ENCODE measurements at regions not wholly inside any gene's neighbourhood (a gene's known extent, or its start where the extent isn't known, plus 50 kb on each side); places are given as distances from the start of the nearest gene placed in this dataset.

GRCh38 chr11:37616291-37616690, 1018.3 kb upstream of the RAG2 start:
- DNase-seq, result no peak
- peaks cover 6% of the 10 kb centered on the region for H3K4me1 ChIP-seq (ENCODE audit: control insufficient read depth, insufficient read depth, low read length)
- no peak overlapping the region for H3K4me3 ChIP-seq (ENCODE audit: low read length)
- WGBS (ENCODE audit: insufficient coverage, low lambda C conversion rate), result 80% methylated on average over 1 of the region's 1 CpG
- H3K27ac ChIP-seq (ENCODE audit: low read length), result no peak overlapping the region
- H3K36me3 ChIP-seq (ENCODE audit: control insufficient read depth, insufficient read depth, low read length), result no peaks in the 10 kb centered on the region
- H3K9me3 ChIP-seq (ENCODE audit: control insufficient read depth, low read depth, low read length), result no peaks in the 10 kb centered on the region
- H3K27me3 ChIP-seq (ENCODE audit: control insufficient read depth, insufficient read depth, low read length), result no peaks in the 10 kb centered on the region

DNA sequence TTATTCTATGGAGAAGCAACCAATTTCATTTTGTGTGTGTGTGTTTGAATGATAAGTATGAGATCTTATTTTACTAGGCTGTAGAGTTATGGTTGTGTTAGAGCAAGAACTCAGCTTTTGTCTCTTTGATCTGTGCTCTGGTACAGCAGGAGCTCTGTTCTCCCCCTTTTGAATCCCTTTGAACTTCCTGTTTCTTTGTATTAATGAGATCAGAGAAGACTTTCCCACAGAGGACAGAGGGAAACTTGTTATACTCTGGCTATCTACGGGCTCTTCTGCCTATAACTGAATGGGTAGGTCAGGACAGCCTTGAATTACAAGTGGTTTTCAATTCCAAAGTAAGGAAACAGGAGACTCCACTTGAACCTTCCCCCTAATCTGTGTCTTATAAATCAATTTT, 1015.0 kb upstream of the RAG2 start:
- Histone ChIP-seq H3K4me3 (ENCODE audit: low read length) (no peak overlapping the region), H3K9me3 (ENCODE audit: control insufficient read depth, low read depth, low read length) (no peaks in the 10 kb centered on the region), H3K36me3 (ENCODE audit: control insufficient read depth, insufficient read depth, low read length) (no peaks in the 10 kb centered on the region), H3K27me3 (ENCODE audit: control insufficient read depth, insufficient read depth, low read length) (no peaks in the 10 kb centered on the region), H3K27ac (ENCODE audit: low read length) (peak overlapping the region; percentile 12), H3K4me1 (ENCODE audit: control insufficient read depth, insufficient read depth, low read length) (peaks cover 6% of the 10 kb centered on the region)
- DNase-seq, result peak in 1 of 2 donors; percentile 3
- 60% methylated on average over 1 of the region's 1 CpG for WGBS (ENCODE audit: insufficient coverage, low lambda C conversion rate)

GRCh38 chr11:37612146-37612545, 1014.1 kb upstream of the RAG2 start:
- 46% methylated on average over 2 of the region's 4 CpGs for WGBS (ENCODE audit: insufficient coverage, low lambda C conversion rate)
- DNase-seq, result peak in 1 of 2 donors; percentile 57
- Histone ChIP-seq H3K4me3 (ENCODE audit: low read length) (no peak overlapping the region), H3K4me1 (ENCODE audit: control insufficient read depth, insufficient read depth, low read length) (peaks cover 6% of the 10 kb centered on the region), H3K36me3 (ENCODE audit: control insufficient read depth, insufficient read depth, low read length) (no peaks in the 10 kb centered on the region), H3K27me3 (ENCODE audit: control insufficient read depth, insufficient read depth, low read length) (no peaks in the 10 kb centered on the region), H3K27ac (ENCODE audit: low read length) (peak overlapping the region; percentile 12), H3K9me3 (ENCODE audit: control insufficient read depth, low read depth, low read length) (no peaks in the 10 kb centered on the region)

- Histone ChIP-seq H3K27me3 (ENCODE audit: control insufficient read depth, insufficient read depth, low read length) (no peaks in the 10 kb centered on the region), H3K9me3 (ENCODE audit: control insufficient read depth, low read depth, low read length) (no peaks in the 10 kb centered on the region), H3K4me3 (ENCODE audit: low read length) (no peak overlapping the region), H3K27ac (ENCODE audit: low read length) (no peak overlapping the region), H3K4me1 (ENCODE audit: control insufficient read depth, insufficient read depth, low read length) (no peaks in the 10 kb centered on the region), H3K36me3 (ENCODE audit: control insufficient read depth, insufficient read depth, low read length) (no peaks in the 10 kb centered on the region)
- WGBS (ENCODE audit: insufficient coverage, low lambda C conversion rate), result no CpG with 5 or more reads among the region's 1 CpG
- no peak for DNase-seq
Measured at GRCh38 chr11:37605229-37605628, 1007.2 kb upstream of the RAG2 start.

- no peak overlapping the region for H3K4me3 ChIP-seq (ENCODE audit: low read length)
- H3K27me3 ChIP-seq (ENCODE audit: control insufficient read depth, insufficient read depth, low read length), result no peaks in the 10 kb centered on the region
- H3K36me3 ChIP-seq (ENCODE audit: control insufficient read depth, insufficient read depth, low read length), result no peaks in the 10 kb centered on the region
- no CpG with 5 or more reads among the region's 1 CpG for WGBS (ENCODE audit: insufficient coverage, low lambda C conversion rate)
- H3K27ac ChIP-seq (ENCODE audit: low read length), result no peak overlapping the region
- H3K4me1 ChIP-seq (ENCODE audit: control insufficient read depth, insufficient read depth, low read length), result no peaks in the 10 kb centered on the region
- no peaks in the 10 kb centered on the region for H3K9me3 ChIP-seq (ENCODE audit: control insufficient read depth, low read depth, low read length)
- no peak for DNase-seq
Measured at GRCh38 chr11:37598381-37598780, 1000.3 kb upstream of the RAG2 start.

GRCh38 chr11:37597776-37598175, 999.7 kb upstream of the RAG2 start:
- H3K27me3 ChIP-seq (ENCODE audit: control insufficient read depth, insufficient read depth, low read length), result no peaks in the 10 kb centered on the region
- H3K4me3 ChIP-seq (ENCODE audit: low read length), result no peak overlapping the region
- no peak for DNase-seq
- no peaks in the 10 kb centered on the region for H3K9me3 ChIP-seq (ENCODE audit: control insufficient read depth, low read depth, low read length)
- no peaks in the 10 kb centered on the region for H3K36me3 ChIP-seq (ENCODE audit: control insufficient read depth, insufficient read depth, low read length)
- H3K4me1 ChIP-seq (ENCODE audit: control insufficient read depth, insufficient read depth, low read length), result no peaks in the 10 kb centered on the region
- 83% methylated on average over 1 of the region's 2 CpGs for WGBS (ENCODE audit: insufficient coverage, low lambda C conversion rate)
- no peak overlapping the region for H3K27ac ChIP-seq (ENCODE audit: low read length)

DNA sequence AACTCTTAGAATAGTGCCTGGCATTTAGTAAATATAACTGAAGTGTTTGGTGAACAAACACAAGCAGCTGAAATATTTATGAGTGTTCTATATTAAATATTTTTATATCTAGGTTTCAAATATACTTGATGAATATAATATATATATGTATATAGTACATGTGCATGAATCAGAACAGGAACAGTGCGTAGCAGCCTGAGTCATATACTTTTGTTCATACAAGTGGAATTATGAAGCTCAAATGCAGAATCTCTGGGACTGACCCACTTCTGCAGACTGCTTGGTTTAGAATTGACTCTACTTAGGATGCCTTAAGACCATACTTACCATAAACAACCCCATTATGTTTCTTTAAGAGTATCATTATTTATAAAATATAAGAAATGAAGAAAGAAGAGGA, 997.8 kb upstream of the RAG2 start:
- no peaks in the 10 kb centered on the region for H3K9me3 ChIP-seq (ENCODE audit: control insufficient read depth, low read depth, low read length)
- no peaks in the 10 kb centered on the region for H3K4me1 ChIP-seq (ENCODE audit: control insufficient read depth, insufficient read depth, low read length)
- H3K36me3 ChIP-seq (ENCODE audit: control insufficient read depth, insufficient read depth, low read length), result no peaks in the 10 kb centered on the region
- DNase-seq, result no peak
- no peaks in the 10 kb centered on the region for H3K27me3 ChIP-seq (ENCODE audit: control insufficient read depth, insufficient read depth, low read length)
- H3K4me3 ChIP-seq (ENCODE audit: low read length), result no peak overlapping the region
- H3K27ac ChIP-seq (ENCODE audit: low read length), result no peak overlapping the region
- no CpG with 5 or more reads among the region's 1 CpG for WGBS (ENCODE audit: insufficient coverage, low lambda C conversion rate)

- DNase-seq, result no peak
- Histone ChIP-seq H3K27me3 (ENCODE audit: control insufficient read depth, insufficient read depth, low read length) (no peaks in the 10 kb centered on the region), H3K27ac (ENCODE audit: low read length) (no peak overlapping the region), H3K9me3 (ENCODE audit: control insufficient read depth, low read depth, low read length) (no peaks in the 10 kb centered on the region), H3K4me3 (ENCODE audit: low read length) (no peak overlapping the region), H3K4me1 (ENCODE audit: control insufficient read depth, insufficient read depth, low read length) (no peaks in the 10 kb centered on the region), H3K36me3 (ENCODE audit: control insufficient read depth, insufficient read depth, low read length) (no peaks in the 10 kb centered on the region)
- WGBS (ENCODE audit: insufficient coverage, low lambda C conversion rate), result no CpG with 5 or more reads among the region's 1 CpG
Measured at GRCh38 chr11:37574361-37574760, 976.3 kb upstream of the RAG2 start.

GRCh38 chr11:37572491-37573171, 974.6 kb upstream of the RAG2 start:
- 83% methylated on average over 1 of the region's 1 CpG for WGBS (ENCODE audit: insufficient coverage, low lambda C conversion rate)
- H3K36me3 ChIP-seq (ENCODE audit: control insufficient read depth, insufficient read depth, low read length), result no peaks in the 10 kb centered on the region

DNA sequence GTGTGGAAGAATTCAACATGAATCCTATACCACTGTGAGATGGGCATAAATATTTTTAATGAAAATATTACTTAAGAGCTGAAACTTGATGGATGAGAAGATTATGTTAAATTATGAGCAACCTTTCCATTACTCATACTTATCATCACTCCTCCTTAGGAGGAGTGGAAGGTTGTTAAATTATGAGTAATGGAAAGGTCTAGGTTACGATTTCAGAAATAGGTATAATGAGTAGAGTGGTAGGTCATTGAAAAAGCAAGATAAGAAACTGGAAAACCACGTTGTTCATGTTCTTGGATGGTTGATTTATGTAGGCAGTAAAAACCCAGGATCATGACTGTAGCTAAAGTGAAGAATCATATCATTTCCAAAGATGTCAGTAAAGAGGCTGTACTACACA, 973.2 kb upstream of the RAG2 start:
- Histone ChIP-seq H3K9me3 (ENCODE audit: control insufficient read depth, low read depth, low read length) (no peaks in the 10 kb centered on the region), H3K27ac (ENCODE audit: low read length) (no peak overlapping the region), H3K4me1 (ENCODE audit: control insufficient read depth, insufficient read depth, low read length) (no peaks in the 10 kb centered on the region), H3K36me3 (ENCODE audit: control insufficient read depth, insufficient read depth, low read length) (no peaks in the 10 kb centered on the region), H3K4me3 (ENCODE audit: low read length) (no peak overlapping the region), H3K27me3 (ENCODE audit: control insufficient read depth, insufficient read depth, low read length) (no peaks in the 10 kb centered on the region)
- no peak for DNase-seq
- 57% methylated on average over 2 of the region's 2 CpGs for WGBS (ENCODE audit: insufficient coverage, low lambda C conversion rate)

More at GRCh38 chr11:37572491-37573171, 974.6 kb upstream of the RAG2 start:
- H3K27me3 ChIP-seq (ENCODE audit: control insufficient read depth, insufficient read depth, low read length), result no peaks in the 10 kb centered on the region
- no peak overlapping the region for H3K4me3 ChIP-seq (ENCODE audit: low read length)
- no peaks in the 10 kb centered on the region for H3K4me1 ChIP-seq (ENCODE audit: control insufficient read depth, insufficient read depth, low read length)
- DNase-seq, result no peak
- no peaks in the 10 kb centered on the region for H3K9me3 ChIP-seq (ENCODE audit: control insufficient read depth, low read depth, low read length)
- no peak overlapping the region for H3K27ac ChIP-seq (ENCODE audit: low read length)

GRCh38 chr11:37560991-37561390, 963.0 kb upstream of the RAG2 start:
- no peak for DNase-seq
- 67% methylated on average over 2 of the region's 2 CpGs for WGBS (ENCODE audit: insufficient coverage, low lambda C conversion rate)

More at GRCh38 chr11:37560991-37561390, 963.0 kb upstream of the RAG2 start:
- Histone ChIP-seq H3K36me3 (ENCODE audit: control insufficient read depth, insufficient read depth, low read length) (no peaks in the 10 kb centered on the region), H3K4me3 (ENCODE audit: low read length) (no peak overlapping the region), H3K27me3 (ENCODE audit: control insufficient read depth, insufficient read depth, low read length) (no peaks in the 10 kb centered on the region), H3K9me3 (ENCODE audit: control insufficient read depth, low read depth, low read length) (no peaks in the 10 kb centered on the region), H3K27ac (ENCODE audit: low read length) (no peak overlapping the region), H3K4me1 (ENCODE audit: control insufficient read depth, insufficient read depth, low read length) (peaks cover 13% of the 10 kb centered on the region)
